ENCODE measurements at regions not wholly inside any gene's neighbourhood (a gene's known extent, or its start where the extent isn't known, plus 50 kb on each side); places are given as distances from the start of the nearest gene placed in this dataset.

GRCh38 chr1:17970757-17971156 is 136.8 kb upstream of the IGSF21 start:
- TF ChIP-seq CTCF (IDR thresholded peaks at IDR 0.05) (no peak), POLR2AphosphoS5 (IDR thresholded peaks at IDR 0.05) (no peak), POLR2A (IDR thresholded peaks at IDR 0.05) (no peak)

All from breast epithelium (tissue), 3 donors.